Activated CD4-positive, alpha-beta T cell treated with anti-CD3 and anti-CD28 coated beads for 36 hours (primary cell): ENCODE measurements at regions not wholly inside any gene's neighbourhood (a gene's known extent, or its start where the extent isn't known, plus 50 kb on each side); places are given as distances from the start of the nearest gene placed in this dataset.

Experiments used
- ATAC-seq: fragments of 200-7000 bp; cut with Tn5 transposase; one replicate; pipeline ENCODE4 v1.10.0; 2021; ENCODE audit warnings: mild to moderate bottlenecking, moderate library complexity
- CTCF ChIA-PET: fragments of 350-600 bp; sonication (Branson Sonifier 250); formaldehyde crosslinking; loops from one replicate; lab custom pipeline; 2021; ENCODE audit warnings: antibody characterized with exemption; lab: Charles Lee
- POLR2A ChIA-PET: fragments of 350-600 bp; sonication (Branson Sonifier 250); formaldehyde crosslinking; loops from one replicate; lab custom pipeline; 2021; ENCODE audit warnings: antibody characterized with exemption, inconsistent platforms; lab: Charles Lee
- DNase-seq: peaks from one replicate; pipeline ENCODE4 v3.0.0-alpha.2; 2020
- H3K27ac Mint-ChIP-seq: one replicate; pipeline ENCODE4 v1.8.0; 2021; ENCODE audit warnings: mixed read lengths
- H3K27me3 Mint-ChIP-seq: one replicate; pipeline ENCODE4 v1.8.0; 2021; ENCODE audit warnings: mixed read lengths
- H3K36me3 Mint-ChIP-seq: one replicate; pipeline ENCODE4 v1.8.0; 2021; ENCODE audit warnings: low read depth, mixed read lengths
- H3K4me1 Mint-ChIP-seq: one replicate; pipeline ENCODE4 v1.8.0; 2021; ENCODE audit warnings: mixed read lengths
- H3K4me3 Mint-ChIP-seq: one replicate; pipeline ENCODE4 v1.8.0; 2021; ENCODE audit warnings: mild to moderate bottlenecking, moderate library complexity, mixed read lengths
- H3K9me3 Mint-ChIP-seq: one replicate; pipeline ENCODE4 v1.8.0; 2021; ENCODE audit warnings: low read depth, mixed read lengths
- intact Hi-C, 2 experiments: fragments of 100-400 bp; cut with DNase I in 1 of 2; cut with micrococcal nuclease in 1 of 2; formaldehyde crosslinking; loops; one replicate each; pipeline versions ENCODE4 v1.14.2 to v1.15.1; 2022 to 2024; cut with DNase I, micrococcal nuclease

- no peaks in the 10 kb centered on the region for H3K9me3 Mint-ChIP-seq
- peaks cover 39% of the 10 kb centered on the region for H3K4me1 Mint-ChIP-seq
- H3K27me3 Mint-ChIP-seq, result peaks cover 48% of the 10 kb centered on the region
- ATAC-seq (peak; percentile 64), DNase-seq (peak; percentile 61)
- ChIA-PET POLR2A (no interaction called here), CTCF (no interaction called here)
- intact Hi-C loops, result no loop called here
- no peaks in the 10 kb centered on the region for H3K36me3 Mint-ChIP-seq
- no peak overlapping the region for H3K27ac Mint-ChIP-seq
- no peak overlapping the region for H3K4me3 Mint-ChIP-seq
These were observed 173.0 kb upstream of the ALKAL2 start for GRCh38 chr2:460861-461260.

DNA sequence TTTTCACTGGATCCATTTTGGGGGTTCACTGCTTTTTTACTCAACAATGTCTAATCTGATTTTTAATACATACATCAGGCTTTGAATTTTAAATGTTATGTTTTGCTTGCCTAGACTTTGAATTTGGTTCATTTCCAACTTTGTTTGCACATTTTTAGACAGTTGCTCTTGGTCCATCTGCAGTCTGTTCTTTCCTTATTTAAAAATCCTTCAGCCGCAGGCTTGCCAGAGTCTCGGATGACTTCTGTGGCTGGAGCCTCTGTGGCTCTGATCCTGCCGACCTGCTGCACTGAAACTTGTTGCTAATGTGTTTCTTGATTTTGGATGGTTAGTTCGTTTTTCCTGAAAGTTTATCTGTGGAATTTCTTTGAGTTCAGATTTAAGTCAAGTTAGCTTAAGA is 172.0 kb upstream of the ALKAL2 start:
- Mint-ChIP-seq H3K9me3 (no peaks in the 10 kb centered on the region), H3K4me3 (no peak overlapping the region)

DNA sequence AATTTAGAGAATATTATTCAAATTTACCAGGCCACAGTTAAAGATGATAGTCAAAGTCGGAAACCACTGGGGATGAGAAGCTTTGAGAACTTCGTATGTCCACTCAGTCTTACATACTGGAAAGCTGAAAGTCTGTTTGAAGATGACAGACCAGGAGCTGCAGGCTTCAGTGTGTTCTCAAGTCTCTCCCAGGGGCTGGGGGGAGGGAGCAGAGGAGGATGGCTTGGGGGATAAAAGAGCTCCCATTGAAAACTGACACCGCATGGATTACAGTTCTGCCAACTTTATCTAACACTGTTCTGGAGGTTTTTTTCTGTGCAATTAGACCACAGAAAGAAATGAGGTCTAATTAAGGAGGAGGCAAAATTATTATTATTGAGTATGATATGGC is 170.5 kb upstream of the ALKAL2 start:
- H3K4me1 Mint-ChIP-seq, result peaks cover 49% of the 10 kb centered on the region
- H3K27ac Mint-ChIP-seq, result no peak overlapping the region
- intact Hi-C loops, result loop anchor here in 1 of 2 experiments (5.0 kb wide), 1 partner anchor 141 kb away; no protein-coding TSS in a partner anchor
- no peak overlapping the region for H3K4me3 Mint-ChIP-seq
- H3K36me3 Mint-ChIP-seq, result no peaks in the 10 kb centered on the region
- POLR2A ChIA-PET, result no interaction called here
- H3K9me3 Mint-ChIP-seq, result no peaks in the 10 kb centered on the region
- peaks cover 55% of the 10 kb centered on the region for H3K27me3 Mint-ChIP-seq
- no peak for DNase-seq
- no peak for ATAC-seq
- CTCF ChIA-PET, result no interaction called here

More for the DNA sequence above, 172.0 kb upstream of the ALKAL2 start:
- Mint-ChIP-seq H3K36me3 (no peaks in the 10 kb centered on the region), H3K27ac (no peak overlapping the region), H3K4me1 (peaks cover 44% of the 10 kb centered on the region), H3K27me3 (peaks cover 50% of the 10 kb centered on the region)
- intact Hi-C loops, result loop anchor here in 1 of 2 experiments (5.0 kb wide), 1 partner anchor 143 kb away; no protein-coding TSS in a partner anchor
- ChIA-PET POLR2A (no interaction called here), CTCF (no interaction called here)
- ATAC-seq (no peak), DNase-seq (no peak)

DNA sequence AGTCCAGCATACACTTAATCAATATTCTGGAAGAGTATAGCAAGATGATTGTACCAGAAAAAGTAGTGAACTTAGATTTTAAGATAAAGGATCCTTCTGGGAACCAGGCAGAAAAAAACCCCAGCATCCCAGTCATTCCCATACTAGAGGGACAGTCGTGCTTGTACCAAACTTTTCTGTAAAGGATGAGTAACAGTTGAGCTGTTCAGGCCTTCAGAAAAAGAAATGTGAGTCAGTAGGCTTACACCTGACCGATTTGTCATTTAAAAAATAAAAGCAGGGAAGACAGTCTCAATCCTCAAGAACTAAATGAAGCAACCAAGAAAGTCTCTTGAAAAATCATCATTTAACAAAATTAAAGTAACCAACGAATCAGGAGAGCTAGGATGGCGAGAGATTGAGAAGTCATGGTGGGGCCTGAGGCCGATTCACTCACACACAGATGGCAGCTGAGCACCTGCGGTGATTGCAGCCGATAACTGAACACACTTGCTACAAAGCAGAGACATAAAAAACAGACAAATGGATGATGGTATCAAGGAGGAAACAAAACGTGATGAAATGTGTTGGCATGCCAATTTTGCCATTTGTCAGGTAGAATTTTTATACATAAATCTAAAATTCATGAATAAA is 170.0 kb upstream of the ALKAL2 start:
- POLR2A ChIA-PET, result no interaction called here
- H3K27ac Mint-ChIP-seq, result peak overlapping the region; percentile 47
- CTCF ChIA-PET, result no interaction called here
- no peaks in the 10 kb centered on the region for H3K9me3 Mint-ChIP-seq
- no peaks in the 10 kb centered on the region for H3K36me3 Mint-ChIP-seq
- peaks cover 57% of the 10 kb centered on the region for H3K27me3 Mint-ChIP-seq
- peaks cover 49% of the 10 kb centered on the region for H3K4me1 Mint-ChIP-seq
- peak; percentile 30 for DNase-seq
- H3K4me3 Mint-ChIP-seq, result no peak overlapping the region
- ATAC-seq, result peak; percentile 69
- intact Hi-C loops, result loop anchor here in 1 of 2 experiments (5.0 kb wide), 1 partner anchor 141 kb away; no protein-coding TSS in a partner anchor

- peak; percentile 42 for ATAC-seq
- DNase-seq, result no peak
- H3K4me3 Mint-ChIP-seq, result no peak overlapping the region
- ChIA-PET POLR2A (no interaction called here), CTCF (no interaction called here)
- H3K9me3 Mint-ChIP-seq, result no peaks in the 10 kb centered on the region
- H3K27ac Mint-ChIP-seq, result no peak overlapping the region
- no peaks in the 10 kb centered on the region for H3K36me3 Mint-ChIP-seq
- peaks cover 54% of the 10 kb centered on the region for H3K27me3 Mint-ChIP-seq
- H3K4me1 Mint-ChIP-seq, result peaks cover 49% of the 10 kb centered on the region
- intact Hi-C loops, result loop anchor here in 1 of 2 experiments (5.0 kb wide), 1 partner anchor 140 kb away; no protein-coding TSS in a partner anchor
These were observed 169.4 kb upstream of the ALKAL2 start for GRCh38 chr2:457262-457661.

- H3K9me3 Mint-ChIP-seq, result no peaks in the 10 kb centered on the region
- H3K27me3 Mint-ChIP-seq, result peaks cover 49% of the 10 kb centered on the region
- intact Hi-C loops, result loop anchor here in 1 of 2 experiments (5.0 kb wide), 1 partner anchor 139 kb away; no protein-coding TSS in a partner anchor
- CTCF ChIA-PET, result no interaction called here
- POLR2A ChIA-PET, result no interaction called here
- DNase-seq, result no peak
- ATAC-seq, result no peak
- no peak overlapping the region for H3K4me3 Mint-ChIP-seq
- no peak overlapping the region for H3K27ac Mint-ChIP-seq
- peaks cover 39% of the 10 kb centered on the region for H3K4me1 Mint-ChIP-seq
- H3K36me3 Mint-ChIP-seq, result no peaks in the 10 kb centered on the region
These were observed 168.0 kb upstream of the ALKAL2 start for GRCh38 chr2:455913-456312.

DNA sequence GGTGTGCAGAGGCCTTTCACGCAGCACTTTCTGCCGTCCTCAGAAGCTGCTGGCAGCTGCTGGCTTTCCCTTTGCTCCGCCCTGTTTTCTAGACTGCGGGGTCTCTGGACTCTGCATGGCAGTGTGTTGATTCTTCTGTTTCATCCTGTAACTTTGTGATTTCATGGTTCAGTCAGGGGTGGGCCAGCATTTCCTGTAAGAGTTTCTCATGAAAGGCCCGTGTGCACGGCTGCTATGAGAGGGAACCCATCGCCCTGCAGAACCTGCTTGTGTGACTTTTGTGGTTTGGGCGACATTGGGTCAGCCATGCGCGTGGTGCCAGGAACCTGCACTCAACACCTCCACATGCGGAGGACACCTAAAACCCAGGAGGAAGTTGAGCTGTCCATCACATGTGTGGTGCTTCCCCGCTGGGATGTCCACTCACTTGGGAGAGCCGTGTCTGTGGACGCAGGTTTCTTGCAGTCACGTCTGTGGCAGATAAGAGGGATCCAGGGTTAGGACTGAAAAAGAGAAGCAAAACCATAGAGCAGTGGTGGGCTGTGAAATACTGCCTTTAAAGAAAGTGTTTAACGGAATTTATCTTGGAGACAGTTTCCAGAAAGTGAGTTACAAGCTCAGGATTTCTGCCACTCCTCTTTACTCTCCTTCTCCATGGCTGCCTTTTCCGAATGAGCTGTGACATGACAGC is 167.3 kb upstream of the ALKAL2 start:
- POLR2A ChIA-PET, result no interaction called here
- peaks cover 44% of the 10 kb centered on the region for H3K27me3 Mint-ChIP-seq
- DNase-seq, result no peak
- intact Hi-C loops, result loop anchor here in 1 of 2 experiments (5.0 kb wide), 1 partner anchor 138 kb away; no protein-coding TSS in a partner anchor
- CTCF ChIA-PET, result no interaction called here
- ATAC-seq, result no peak
- H3K36me3 Mint-ChIP-seq, result no peaks in the 10 kb centered on the region
- H3K27ac Mint-ChIP-seq, result no peak overlapping the region
- H3K4me3 Mint-ChIP-seq, result no peak overlapping the region
- peaks cover 32% of the 10 kb centered on the region for H3K4me1 Mint-ChIP-seq
- H3K9me3 Mint-ChIP-seq, result no peaks in the 10 kb centered on the region

DNA sequence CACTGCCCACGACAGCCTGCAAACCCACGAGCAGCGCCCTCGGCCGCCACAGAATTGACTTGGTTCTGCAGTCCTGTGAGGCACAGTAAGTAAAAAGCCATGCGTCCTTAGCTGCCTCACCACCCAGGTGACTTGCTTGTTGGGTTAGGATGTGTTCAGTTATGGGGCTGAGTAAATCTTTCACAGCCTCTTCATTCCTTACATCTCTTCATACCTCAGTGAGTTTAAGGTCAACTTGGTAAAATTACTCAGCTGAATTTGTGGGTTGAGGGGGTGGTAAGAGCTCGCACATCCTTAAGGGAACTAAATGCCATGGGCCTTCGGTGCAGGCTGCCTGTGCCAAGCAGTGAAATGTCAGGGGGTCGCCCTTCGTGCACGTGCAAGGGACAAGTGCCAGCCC is 165.2 kb upstream of the ALKAL2 start:
- POLR2A ChIA-PET, result no interaction called here
- no peak for ATAC-seq
- H3K4me1 Mint-ChIP-seq, result peaks cover 27% of the 10 kb centered on the region
- peaks cover 35% of the 10 kb centered on the region for H3K27me3 Mint-ChIP-seq
- no peaks in the 10 kb centered on the region for H3K9me3 Mint-ChIP-seq
- DNase-seq, result no peak
- H3K27ac Mint-ChIP-seq, result no peak overlapping the region
- H3K4me3 Mint-ChIP-seq, result no peak overlapping the region
- H3K36me3 Mint-ChIP-seq, result no peaks in the 10 kb centered on the region
- intact Hi-C loops, result no loop called here
- CTCF ChIA-PET, result interaction anchor here (0.6 kb wide), 1 partner anchor 259 kb away, joined by 4 read pairs; no protein-coding TSS in a partner anchor

GRCh38 chr2:451495-451894 is 163.6 kb upstream of the ALKAL2 start:
- H3K36me3 Mint-ChIP-seq, result no peaks in the 10 kb centered on the region
- peaks cover 20% of the 10 kb centered on the region for H3K27me3 Mint-ChIP-seq
- POLR2A ChIA-PET, result no interaction called here
- H3K9me3 Mint-ChIP-seq, result no peaks in the 10 kb centered on the region
- ATAC-seq (no peak), DNase-seq (no peak)
- H3K27ac Mint-ChIP-seq, result no peak overlapping the region
- CTCF ChIA-PET, result no interaction called here
- H3K4me3 Mint-ChIP-seq, result no peak overlapping the region
- intact Hi-C loops, result no loop called here
- peaks cover 10% of the 10 kb centered on the region for H3K4me1 Mint-ChIP-seq

GRCh38 chr2:449246-450067 is 161.6 kb upstream of the ALKAL2 start:
- intact Hi-C loops, result no loop called here
- CTCF ChIA-PET, result interaction anchor here (0.7 kb wide), 1 partner anchor 175 kb away, joined by 3 read pairs; no protein-coding TSS in a partner anchor
- no peak overlapping the region for H3K27ac Mint-ChIP-seq
- H3K9me3 Mint-ChIP-seq, result no peaks in the 10 kb centered on the region
- peaks cover 5% of the 10 kb centered on the region for H3K4me1 Mint-ChIP-seq
- DNase-seq (no peak), ATAC-seq (no peak)
- no peak overlapping the region for H3K4me3 Mint-ChIP-seq
- POLR2A ChIA-PET, result no interaction called here
- H3K27me3 Mint-ChIP-seq, result peaks cover 7% of the 10 kb centered on the region
- no peaks in the 10 kb centered on the region for H3K36me3 Mint-ChIP-seq

- Mint-ChIP-seq H3K27ac (no peak overlapping the region), H3K36me3 (no peaks in the 10 kb centered on the region), H3K9me3 (no peaks in the 10 kb centered on the region), H3K4me1 (peaks cover 5% of the 10 kb centered on the region), H3K4me3 (no peak overlapping the region), H3K27me3 (peaks cover 3% of the 10 kb centered on the region)
- CTCF ChIA-PET, result interaction anchor here (1.3 kb wide), 1 partner anchor 32 kb away, joined by 3 read pairs; no protein-coding TSS in a partner anchor
- ATAC-seq (no peak), DNase-seq (no peak)
- POLR2A ChIA-PET, result no interaction called here
- intact Hi-C loops, result no loop called here
These were observed 160.2 kb upstream of the ALKAL2 start for GRCh38 chr2:447902-448665.
